ENCODE measurements at regions not wholly inside any gene's neighbourhood (a gene's known extent, or its start where the extent isn't known, plus 50 kb on each side); places are given as distances from the start of the nearest gene placed in this dataset.
"Not testable (repeated sequence)": the region's sequence is repeated elsewhere in the genome, so short reads cannot be mapped to it uniquely, and the experiment has no call there.

DNA sequence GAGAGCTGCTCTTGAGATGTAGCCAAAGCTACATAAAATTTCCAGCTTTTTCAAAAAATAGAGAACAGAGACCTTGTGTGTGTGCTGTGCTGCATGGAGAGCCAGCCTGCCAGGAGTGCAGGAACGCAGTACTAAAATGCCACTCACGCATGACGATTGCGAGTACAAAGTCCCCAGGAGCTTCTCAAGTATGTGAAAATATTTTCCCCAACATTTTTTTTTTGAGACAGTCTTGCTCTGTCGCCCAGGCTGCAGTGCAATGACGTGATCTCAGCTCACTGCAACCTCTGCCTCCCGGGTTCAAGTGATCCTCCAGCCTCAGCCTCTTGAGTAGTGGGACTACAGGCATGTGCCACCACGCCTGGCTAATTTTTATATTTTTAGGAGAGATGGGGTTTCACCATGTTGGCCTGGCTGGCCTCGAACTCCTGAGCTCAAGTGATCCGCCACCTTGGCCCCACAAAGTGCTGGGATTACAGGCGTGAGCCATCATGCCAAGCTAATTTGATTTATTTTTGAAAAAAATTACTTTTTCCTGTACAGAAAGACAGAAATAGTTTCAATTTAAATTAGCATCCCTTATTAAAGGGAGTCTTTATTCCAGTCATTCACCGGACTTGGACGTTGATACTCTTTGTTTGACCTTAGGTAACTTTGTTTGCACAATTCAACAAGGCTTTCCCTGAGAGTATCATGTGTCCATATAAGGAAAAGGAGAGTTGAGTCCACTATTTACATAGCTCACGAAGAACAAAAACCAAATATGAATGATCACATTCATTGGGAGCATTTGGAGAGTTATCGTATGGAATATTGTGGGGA lies 57.9 kb upstream of the GPR31 start:
- not testable (repeated sequence) for H3K9me3 Mint-ChIP-seq; H3K9me3 ChIP-seq (ENCODE audit: control insufficient read depth in 2 of 2, low read length in 2 of 2); H3K27me3 Mint-ChIP-seq; H3K4me3 Mint-ChIP-seq; H3K4me3 ChIP-seq (ENCODE audit: low read depth, low read length); H3K27ac ChIP-seq (ENCODE audit: insufficient read depth, low read length, poor library complexity, severe bottlenecking); ATAC-seq (ENCODE audit: low read depth in 2 of 2); H3K27me3 ChIP-seq (ENCODE audit: control insufficient read depth, insufficient read depth, low read length); H3K36me3 Mint-ChIP-seq; H3K4me1 Mint-ChIP-seq; H3K4me1 ChIP-seq (ENCODE audit: control insufficient read depth, insufficient read depth, low read length, poor library complexity, severe bottlenecking); H3K27ac Mint-ChIP-seq; H3K36me3 ChIP-seq (ENCODE audit: control insufficient read depth, insufficient read depth, low read length); DNase-seq

GRCh38 chr6:167216390-167217050 lies 58.7 kb upstream of the GPR31 start:
- H3K36me3 Mint-ChIP-seq = not testable (repeated sequence)

GRCh38 chr6:167217073-167217472 lies 59.3 kb upstream of the GPR31 start:
- H3K36me3 ChIP-seq (ENCODE audit: control insufficient read depth, insufficient read depth, low read length); H3K9me3 Mint-ChIP-seq; ATAC-seq (ENCODE audit: low read depth in 2 of 2); H3K9me3 ChIP-seq (ENCODE audit: control insufficient read depth in 2 of 2, low read length in 2 of 2); H3K27me3 Mint-ChIP-seq; H3K4me1 ChIP-seq (ENCODE audit: control insufficient read depth, insufficient read depth, low read length, poor library complexity, severe bottlenecking); DNase-seq; H3K27ac ChIP-seq (ENCODE audit: insufficient read depth, low read length, poor library complexity, severe bottlenecking); H3K36me3 Mint-ChIP-seq; H3K27ac Mint-ChIP-seq; H3K4me3 Mint-ChIP-seq; H3K4me3 ChIP-seq (ENCODE audit: low read depth, low read length); H3K27me3 ChIP-seq (ENCODE audit: control insufficient read depth, insufficient read depth, low read length); H3K4me1 Mint-ChIP-seq: not testable (repeated sequence)

More at GRCh38 chr6:167216390-167217050, 58.7 kb upstream of the GPR31 start:
- not testable (repeated sequence) for H3K27ac ChIP-seq (ENCODE audit: insufficient read depth, low read length, poor library complexity, severe bottlenecking); H3K27me3 Mint-ChIP-seq; H3K9me3 ChIP-seq (ENCODE audit: control insufficient read depth in 2 of 2, low read length in 2 of 2); ATAC-seq (ENCODE audit: low read depth in 2 of 2); H3K27me3 ChIP-seq (ENCODE audit: control insufficient read depth, insufficient read depth, low read length); H3K36me3 ChIP-seq (ENCODE audit: control insufficient read depth, insufficient read depth, low read length); H3K4me1 ChIP-seq (ENCODE audit: control insufficient read depth, insufficient read depth, low read length, poor library complexity, severe bottlenecking); DNase-seq; H3K4me3 ChIP-seq (ENCODE audit: low read depth, low read length); H3K4me3 Mint-ChIP-seq; H3K9me3 Mint-ChIP-seq; H3K27ac Mint-ChIP-seq; H3K4me1 Mint-ChIP-seq

GRCh38 chr6:167217951-167218759 lies 60.4 kb upstream of the GPR31 start:
- H3K4me3 Mint-ChIP-seq = peak overlapping the region in 1 of 4 donors; percentile 77
- H3K4me3 ChIP-seq (ENCODE audit: low read depth, low read length); H3K9me3 ChIP-seq (ENCODE audit: control insufficient read depth in 2 of 2, low read length in 2 of 2); H3K27me3 ChIP-seq (ENCODE audit: control insufficient read depth, insufficient read depth, low read length); H3K4me1 Mint-ChIP-seq; H3K36me3 Mint-ChIP-seq; H3K9me3 Mint-ChIP-seq; H3K27me3 Mint-ChIP-seq; H3K4me1 ChIP-seq (ENCODE audit: control insufficient read depth, insufficient read depth, low read length, poor library complexity, severe bottlenecking); H3K27ac ChIP-seq (ENCODE audit: insufficient read depth, low read length, poor library complexity, severe bottlenecking); H3K36me3 ChIP-seq (ENCODE audit: control insufficient read depth, insufficient read depth, low read length): not testable (repeated sequence)
- peak; percentile 64 to 71 for ATAC-seq (ENCODE audit: low read depth in 2 of 2)
- DNase-seq = peak in 2 of 3 donors; percentile 23 to 50
- H3K27ac Mint-ChIP-seq = peak overlapping the region in 1 of 3 donors; percentile 86

DNA sequence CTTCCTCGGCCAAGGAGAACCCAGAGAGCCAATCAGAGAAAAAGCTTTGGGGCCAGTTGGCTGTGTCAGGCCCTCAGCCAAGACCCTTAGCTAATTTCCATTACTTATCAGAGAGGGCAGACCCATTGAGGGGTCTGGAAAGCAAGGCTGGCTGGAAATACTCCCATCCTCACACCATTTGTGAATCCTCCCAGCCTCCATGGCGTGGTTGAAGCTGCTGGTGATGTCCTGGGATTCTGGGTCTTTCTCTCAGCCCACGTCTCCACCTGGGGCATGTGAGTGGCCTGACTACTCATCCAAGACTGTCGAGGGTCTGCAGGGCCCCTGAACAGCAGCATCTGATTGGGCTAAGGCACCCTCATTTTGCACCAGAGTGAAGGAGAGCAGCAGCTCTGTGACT lies 61.3 kb upstream of the GPR31 start:
- H3K9me3 ChIP-seq (ENCODE audit: control insufficient read depth in 2 of 2, low read length in 2 of 2); H3K36me3 Mint-ChIP-seq; H3K27ac Mint-ChIP-seq; H3K27ac ChIP-seq (ENCODE audit: insufficient read depth, low read length, poor library complexity, severe bottlenecking); DNase-seq; H3K27me3 Mint-ChIP-seq; H3K4me3 Mint-ChIP-seq; H3K27me3 ChIP-seq (ENCODE audit: control insufficient read depth, insufficient read depth, low read length); ATAC-seq (ENCODE audit: low read depth in 2 of 2); H3K36me3 ChIP-seq (ENCODE audit: control insufficient read depth, insufficient read depth, low read length); H3K4me3 ChIP-seq (ENCODE audit: low read depth, low read length); H3K9me3 Mint-ChIP-seq; H3K4me1 ChIP-seq (ENCODE audit: control insufficient read depth, insufficient read depth, low read length, poor library complexity, severe bottlenecking); H3K4me1 Mint-ChIP-seq: not testable (repeated sequence)

DNA sequence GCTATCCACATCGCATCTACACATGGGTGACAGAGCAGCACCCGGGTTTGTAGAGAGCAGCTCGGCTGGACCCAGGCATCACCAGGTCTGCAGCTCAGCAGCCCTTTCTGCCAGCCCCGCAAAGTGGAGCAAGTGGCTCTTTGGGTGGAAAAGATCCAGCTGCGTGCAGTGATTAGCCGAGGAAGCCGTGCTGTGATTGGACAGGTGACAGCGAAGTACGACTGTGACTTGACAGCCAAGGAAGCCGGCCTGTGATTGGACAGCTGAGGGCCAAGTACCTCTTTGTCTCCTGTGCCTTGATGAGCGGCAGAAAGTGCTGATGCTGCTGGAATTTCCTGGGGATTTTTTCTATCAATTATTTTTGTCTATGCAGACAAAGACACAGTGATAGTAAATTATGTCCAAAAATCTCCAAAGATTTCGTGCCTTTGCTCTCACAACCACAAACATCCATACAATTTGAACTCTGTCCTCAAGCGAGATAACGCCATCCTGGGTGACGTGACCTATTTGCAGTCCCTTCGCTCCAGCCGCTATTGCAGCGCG lies 62.3 kb upstream of the GPR31 start:
- no peaks in the 10 kb centered on the region for H3K4me1 ChIP-seq (ENCODE audit: control insufficient read depth, insufficient read depth, low read length, poor library complexity, severe bottlenecking)
- H3K9me3 ChIP-seq (ENCODE audit: control insufficient read depth in 2 of 2, low read length in 2 of 2) = no peaks in the 10 kb centered on the region
- ATAC-seq (ENCODE audit: low read depth in 2 of 2) (no peak), DNase-seq (no peak)
- H3K36me3 ChIP-seq (ENCODE audit: control insufficient read depth, insufficient read depth, low read length) = no peaks in the 10 kb centered on the region
- H3K9me3 Mint-ChIP-seq = peaks cover 0 to 2% (median 0%) of the 10 kb centered on the region in 7 donors
- H3K4me3 ChIP-seq (ENCODE audit: low read depth, low read length) = no peak overlapping the region
- H3K27me3 Mint-ChIP-seq = peaks cover 3% of the 10 kb centered on the region
- H3K36me3 Mint-ChIP-seq = no peaks in the 10 kb centered on the region
- peaks cover 0 to 5% (median 0%) of the 10 kb centered on the region in 4 donors for H3K4me1 Mint-ChIP-seq
- H3K27ac ChIP-seq (ENCODE audit: insufficient read depth, low read length, poor library complexity, severe bottlenecking) = no peak overlapping the region
- H3K27ac Mint-ChIP-seq = no peak overlapping the region
- no peak overlapping the region for H3K4me3 Mint-ChIP-seq
- H3K27me3 ChIP-seq (ENCODE audit: control insufficient read depth, insufficient read depth, low read length) = no peaks in the 10 kb centered on the region

GRCh38 chr6:167221400-167222201 lies 63.8 kb upstream of the GPR31 start:
- H3K27me3 ChIP-seq (ENCODE audit: control insufficient read depth, insufficient read depth, low read length) = peaks cover 3% of the 10 kb centered on the region
- no peak overlapping the region for H3K27ac Mint-ChIP-seq
- no peaks in the 10 kb centered on the region for H3K36me3 ChIP-seq (ENCODE audit: control insufficient read depth, insufficient read depth, low read length)
- peaks cover 19% of the 10 kb centered on the region for H3K27me3 Mint-ChIP-seq
- no peaks in the 10 kb centered on the region for H3K9me3 ChIP-seq (ENCODE audit: control insufficient read depth in 2 of 2, low read length in 2 of 2)
- H3K9me3 Mint-ChIP-seq = peaks cover 0 to 2% (median 0%) of the 10 kb centered on the region in 7 donors
- H3K27ac ChIP-seq (ENCODE audit: insufficient read depth, low read length, poor library complexity, severe bottlenecking) = no peak overlapping the region
- H3K36me3 Mint-ChIP-seq = no peaks in the 10 kb centered on the region
- H3K4me3 ChIP-seq (ENCODE audit: low read depth, low read length) = no peak overlapping the region
- no peak for DNase-seq
- H3K4me1 Mint-ChIP-seq = peaks cover 0 to 5% (median 0%) of the 10 kb centered on the region in 4 donors
- ATAC-seq (ENCODE audit: low read depth in 2 of 2) = no peak
- H3K4me1 ChIP-seq (ENCODE audit: control insufficient read depth, insufficient read depth, low read length, poor library complexity, severe bottlenecking) = no peaks in the 10 kb centered on the region
- no peak overlapping the region for H3K4me3 Mint-ChIP-seq

Data from CD4-positive, CD25-positive, alpha-beta regulatory T cell (primary cell).